Vagina (tissue), 2 donors: ENCODE measurements at regions not wholly inside any gene's neighbourhood (a gene's known extent, or its start where the extent isn't known, plus 50 kb on each side); places are given as distances from the start of the nearest gene placed in this dataset.

Experiments
- DNase-seq, 2 donors: peaks; one replicate each; pipeline ENCODE4 v3.0.0-alpha.2; 2017; ENCODE audit errors: extremely low spot score in 2 of 2
- H3K27ac ChIP-seq: fragments of 200-600 bp; sonication (generic); one replicate; pipeline ENCODE4 v1.5.1; 2019
- H3K27me3 ChIP-seq: fragments of 200-600 bp; sonication (generic); one replicate; pipeline ENCODE4 v1.5.1; 2019
- H3K36me3 ChIP-seq, 2 donors: fragments of 200-600 bp; sonication (generic); one replicate each; pipeline ENCODE4 v1.5.1; 2017 to 2019
- H3K4me1 ChIP-seq: fragments of 200-600 bp; sonication (generic); one replicate; pipeline ENCODE4 v1.5.1; 2019
- H3K4me3 ChIP-seq, 2 donors: fragments of 200-600 bp; sonication (generic); 1 replicate in 1 of 2; 2 replicates in 1 of 2; pipeline ENCODE4 v1.5.1; 2016 to 2019
- H3K9me3 ChIP-seq: fragments of 200-600 bp; sonication (generic); one replicate; pipeline ENCODE4 v1.5.1; 2019
- CTCF ChIP-seq, 3 experiments: fragments of 450-650 bp in 2 of 3; fragments of 200-600 bp in 1 of 3; sonication (generic) in 1 of 3; IDR thresholded peaks; one replicate each; pipeline ENCODE4 v1.5.1; 2017 to 2019; ENCODE audit warnings: antibody characterized with exemption in 3 of 3, mild to moderate bottlenecking in 2 of 3, moderate library complexity in 2 of 3
- POLR2A ChIP-seq, 2 donors: fragments of 450-650 bp; IDR thresholded peaks; one replicate each; pipeline ENCODE4 v1.6.1; 2017; ENCODE audit warnings: antibody characterized with exemption in 2 of 2, mild to moderate bottlenecking in 2 of 2, moderate library complexity in 2 of 2
- POLR2AphosphoS5 ChIP-seq, 2 donors: sonication (generic); formaldehyde crosslinking; IDR thresholded peaks; one replicate each; pipeline ENCODE4 v1.9.0; 2017; ENCODE audit warnings: antibody characterized with exemption in 2 of 2, mild to moderate bottlenecking in 2 of 2, low read depth in 1 of 2; ENCODE audit not compliant: insufficient read depth in 1 of 2
- intact Hi-C: fragments of 100-400 bp; cut with DNase I; formaldehyde crosslinking; loops from one replicate; pipeline ENCODE4 v1.15.1; 2023

GRCh38 chr12:98172801-98173200, 342.6 kb upstream of the TMPO start:
- intact Hi-C loops = no loop called here
- H3K27ac ChIP-seq = no peak overlapping the region
- TF ChIP-seq POLR2AphosphoS5 (IDR thresholded peaks at IDR 0.05; ENCODE audit: insufficient read depth in 1 of 2, low read depth in 1 of 2) (no peak), POLR2A (IDR thresholded peaks at IDR 0.05) (no peak), CTCF (IDR thresholded peaks at IDR 0.05) (no peak)
- H3K9me3 ChIP-seq = no peaks in the 10 kb centered on the region
- H3K27me3 ChIP-seq = no peaks in the 10 kb centered on the region
- no peaks in the 10 kb centered on the region for H3K36me3 ChIP-seq
- no peak for DNase-seq
- no peak overlapping the region for H3K4me3 ChIP-seq
- no peaks in the 10 kb centered on the region for H3K4me1 ChIP-seq

GRCh38 chr12:98173773-98174427, 341.5 kb upstream of the TMPO start:
- Histone ChIP-seq H3K27me3 (no peaks in the 10 kb centered on the region), H3K27ac (no peak overlapping the region), H3K9me3 (no peaks in the 10 kb centered on the region), H3K4me1 (no peaks in the 10 kb centered on the region), H3K4me3 (no peak overlapping the region), H3K36me3 (no peaks in the 10 kb centered on the region)
- TF ChIP-seq POLR2A (IDR thresholded peaks at IDR 0.05) = no peak
- no peak for TF ChIP-seq POLR2AphosphoS5 (IDR thresholded peaks at IDR 0.05; ENCODE audit: insufficient read depth in 1 of 2, low read depth in 1 of 2)
- TF ChIP-seq CTCF (IDR thresholded peaks at IDR 0.05) = no peak
- intact Hi-C loops = no loop called here
- no peak for DNase-seq

- TF ChIP-seq POLR2A (IDR thresholded peaks at IDR 0.05) (no peak), POLR2AphosphoS5 (IDR thresholded peaks at IDR 0.05; ENCODE audit: insufficient read depth in 1 of 2, low read depth in 1 of 2) (no peak), CTCF (IDR thresholded peaks at IDR 0.05) (no peak)
- intact Hi-C loops = no loop called here
Observed at GRCh38 chr12:98174428-98174809, 341.0 kb upstream of the TMPO start.

GRCh38 chr12:98178126-98178525, 337.3 kb upstream of the TMPO start:
- no peaks in the 10 kb centered on the region for H3K36me3 ChIP-seq

More at GRCh38 chr12:98174428-98174809, 341.0 kb upstream of the TMPO start:
- Histone ChIP-seq H3K4me1 (no peaks in the 10 kb centered on the region), H3K9me3 (no peaks in the 10 kb centered on the region), H3K27me3 (no peaks in the 10 kb centered on the region), H3K27ac (no peak overlapping the region), H3K36me3 (no peaks in the 10 kb centered on the region), H3K4me3 (no peak overlapping the region)
- no peak for DNase-seq

More at GRCh38 chr12:98178126-98178525, 337.3 kb upstream of the TMPO start:
- Histone ChIP-seq H3K27me3 (no peaks in the 10 kb centered on the region), H3K9me3 (no peaks in the 10 kb centered on the region), H3K27ac (no peak overlapping the region), H3K4me3 (no peak overlapping the region), H3K4me1 (no peaks in the 10 kb centered on the region)
- intact Hi-C loops = no loop called here
- DNase-seq = no peak
- TF ChIP-seq POLR2AphosphoS5 (IDR thresholded peaks at IDR 0.05; ENCODE audit: insufficient read depth in 1 of 2, low read depth in 1 of 2) (no peak), CTCF (IDR thresholded peaks at IDR 0.05) (no peak), POLR2A (IDR thresholded peaks at IDR 0.05) (no peak)
